Mesendoderm (in vitro differentiated cells): ENCODE measurements at regions not wholly inside any gene's neighbourhood (a gene's known extent, or its start where the extent isn't known, plus 50 kb on each side); places are given as distances from the start of the nearest gene placed in this dataset.

Source experiments
- DNase-seq: peaks from one replicate; pipeline ENCODE4 v3.0.0; 2013
- H2AK5ac ChIP-seq: 2 replicates; pipeline ENCODE4 v1.6.1; 2013; ENCODE audit warnings: low read length, inconsistent platforms
- H2BK120ac ChIP-seq: 2 replicates; pipeline ENCODE4 v1.6.1; 2013; ENCODE audit warnings: low read depth, mild to moderate bottlenecking, low read length, moderate library complexity, mixed read lengths
- H2BK15ac ChIP-seq: replicated peaks from 2 replicates; pipeline ENCODE4 v1.6.1; 2013; ENCODE audit warnings: low read depth, mild to moderate bottlenecking, moderate library complexity
- H2BK5ac ChIP-seq: 2 replicates; pipeline ENCODE4 v1.6.1; 2013; ENCODE audit warnings: low read length, inconsistent platforms
- H3K18ac ChIP-seq: 2 replicates; pipeline ENCODE4 v1.6.1; 2013; ENCODE audit warnings: mild to moderate bottlenecking, low read length, mixed read lengths
- H3K23ac ChIP-seq: one replicate; pipeline ENCODE4 v1.6.1; 2013; ENCODE audit warnings: low read length
- H3K27ac ChIP-seq: 2 replicates; pipeline ENCODE4 v1.5.1; 2013; ENCODE audit warnings: low read depth, mild to moderate bottlenecking, inconsistent platforms, low read length, moderate library complexity
- H3K27me3 ChIP-seq: 2 replicates; pipeline ENCODE4 v1.6.1; 2013; ENCODE audit warnings: low read length, control low read depth, mild to moderate bottlenecking, inconsistent platforms; ENCODE audit not compliant: insufficient read depth, poor library complexity
- H3K36me3 ChIP-seq: 2 replicates; pipeline ENCODE4 v1.6.1; 2013; ENCODE audit warnings: low read length, inconsistent platforms; ENCODE audit not compliant: control insufficient read depth, insufficient read depth
- H3K4ac ChIP-seq: one replicate; pipeline ENCODE4 v1.6.1; 2013; ENCODE audit warnings: low read depth, mild to moderate bottlenecking, low read length, moderate library complexity
- H3K4me1 ChIP-seq: 2 replicates; pipeline ENCODE4 v1.6.1; 2013; ENCODE audit warnings: low read depth, low read length, inconsistent platforms; ENCODE audit not compliant: control insufficient read depth
- H3K4me2 ChIP-seq: 2 replicates; pipeline ENCODE4 v1.6.1; 2013; ENCODE audit warnings: low read length
- H3K4me3 ChIP-seq: 2 replicates; pipeline ENCODE4 v1.5.1; 2013; ENCODE audit warnings: mild to moderate bottlenecking, low read length
- H3K56ac ChIP-seq: one replicate; pipeline ENCODE4 v1.6.1; 2013; ENCODE audit warnings: low read length
- H3K79me1 ChIP-seq: 2 replicates; pipeline ENCODE4 v1.6.1; 2013; ENCODE audit warnings: low read length, inconsistent platforms
- H3K79me2 ChIP-seq: 2 replicates; pipeline ENCODE4 v1.6.1; 2013; ENCODE audit warnings: mild to moderate bottlenecking, low read length; ENCODE audit not compliant: control insufficient read depth, insufficient read depth
- H3K9ac ChIP-seq: 2 replicates; pipeline ENCODE4 v1.6.1; 2013; ENCODE audit warnings: low read length, inconsistent platforms
- H4K5ac ChIP-seq: one replicate; pipeline ENCODE4 v1.6.1; 2013; ENCODE audit warnings: low read length
- H4K8ac ChIP-seq: one replicate; pipeline ENCODE4 v1.6.1; 2013; ENCODE audit warnings: low read depth, mild to moderate bottlenecking, control low read depth, low read length, moderate library complexity
- WGBS: extraction: QIAGEN DNeasy Blood & Tissue Kit; methylation state at CpG from one replicate; pipeline ENCODE4 v1.1.7; 2013; ENCODE audit warnings: low lambda C conversion rate, missing lambda C conversion rate; ENCODE audit not compliant: insufficient coverage; ENCODE audit errors: extremely low coverage; 5-methylcytosine and 5-hydroxymethylcytosine counted together

DNA sequence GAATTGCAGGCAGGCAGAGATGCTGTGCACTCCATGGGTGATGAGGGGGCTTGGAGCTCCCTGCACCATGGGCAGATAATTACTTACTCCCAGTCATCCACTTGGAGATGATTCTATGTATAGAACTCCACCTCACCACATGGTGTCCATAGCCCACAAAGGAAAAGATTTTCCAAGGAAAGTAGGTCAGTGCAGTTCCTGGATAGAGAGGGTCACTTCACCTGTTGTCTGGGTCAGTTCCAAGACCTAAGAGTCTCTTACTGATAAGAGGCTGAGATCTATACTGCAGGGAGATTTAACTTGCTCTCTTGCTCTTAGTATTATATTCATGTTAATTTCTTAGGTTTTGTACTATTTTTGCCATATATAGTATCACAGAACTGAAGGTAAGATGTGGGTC is 113.9 kb upstream of the BRINP1 start:
- H3K4me3 ChIP-seq = no peak overlapping the region
- H4K8ac ChIP-seq = no peak overlapping the region
- no peaks in the 10 kb centered on the region for H3K27me3 ChIP-seq

DNA sequence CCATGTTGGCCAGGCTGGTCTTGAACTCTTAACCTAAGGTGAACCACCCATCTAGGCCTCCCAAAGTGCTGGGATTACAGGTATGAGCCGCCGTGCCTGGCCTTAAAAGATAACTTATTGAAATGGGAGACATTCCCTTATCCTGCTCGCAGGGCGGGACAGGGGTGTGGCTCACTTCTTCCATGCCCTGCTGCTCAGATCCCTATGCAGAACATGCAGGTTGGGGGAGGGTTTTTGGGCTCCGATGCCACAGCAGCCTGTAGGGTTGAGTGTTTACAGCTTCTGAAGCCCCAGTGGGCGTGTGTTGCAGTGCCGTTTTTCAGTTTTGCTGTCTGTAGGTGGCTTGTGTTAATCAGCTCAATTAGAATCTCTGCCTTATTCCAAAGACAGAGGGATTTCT is 108.0 kb upstream of the BRINP1 start:
- no peak overlapping the region for H2BK15ac ChIP-seq
- H2AK5ac ChIP-seq = no peak overlapping the region
- no CpG with 5 or more reads among the region's 7 CpGs for WGBS
- H3K4ac ChIP-seq = no peak overlapping the region
- no peak overlapping the region for H3K4me2 ChIP-seq
- no peak overlapping the region for H2BK5ac ChIP-seq
- H3K4me3 ChIP-seq = no peak overlapping the region
- H3K27ac ChIP-seq = no peak overlapping the region
- no peak overlapping the region for H3K9ac ChIP-seq
- no peaks in the 10 kb centered on the region for H3K79me1 ChIP-seq
- no peaks in the 10 kb centered on the region for H3K79me2 ChIP-seq
- no peak overlapping the region for H3K18ac ChIP-seq
- no peak overlapping the region for H4K5ac ChIP-seq
- no peak overlapping the region for H4K8ac ChIP-seq
- H3K56ac ChIP-seq = no peak overlapping the region
- peak; percentile 4 for DNase-seq
- no peaks in the 10 kb centered on the region for H3K4me1 ChIP-seq
- H3K27me3 ChIP-seq = no peaks in the 10 kb centered on the region
- H3K23ac ChIP-seq = no peak overlapping the region
- no peaks in the 10 kb centered on the region for H3K36me3 ChIP-seq
- H2BK120ac ChIP-seq = no peak overlapping the region

More for the DNA sequence above, 113.9 kb upstream of the BRINP1 start:
- no peaks in the 10 kb centered on the region for H3K79me2 ChIP-seq
- no peak overlapping the region for H3K23ac ChIP-seq
- no peak overlapping the region for H3K4ac ChIP-seq
- H3K79me1 ChIP-seq = no peaks in the 10 kb centered on the region
- H3K27ac ChIP-seq = no peak overlapping the region
- H2BK120ac ChIP-seq = no peak overlapping the region
- no peak overlapping the region for H3K4me2 ChIP-seq
- H2BK15ac ChIP-seq = no peak overlapping the region
- no peak overlapping the region for H3K18ac ChIP-seq
- no peaks in the 10 kb centered on the region for H3K4me1 ChIP-seq
- H3K36me3 ChIP-seq = no peaks in the 10 kb centered on the region
- no peak overlapping the region for H4K5ac ChIP-seq
- no peak overlapping the region for H3K9ac ChIP-seq
- no peak for DNase-seq
- H3K56ac ChIP-seq = no peak overlapping the region
- no peak overlapping the region for H2AK5ac ChIP-seq
- H2BK5ac ChIP-seq = no peak overlapping the region

DNA sequence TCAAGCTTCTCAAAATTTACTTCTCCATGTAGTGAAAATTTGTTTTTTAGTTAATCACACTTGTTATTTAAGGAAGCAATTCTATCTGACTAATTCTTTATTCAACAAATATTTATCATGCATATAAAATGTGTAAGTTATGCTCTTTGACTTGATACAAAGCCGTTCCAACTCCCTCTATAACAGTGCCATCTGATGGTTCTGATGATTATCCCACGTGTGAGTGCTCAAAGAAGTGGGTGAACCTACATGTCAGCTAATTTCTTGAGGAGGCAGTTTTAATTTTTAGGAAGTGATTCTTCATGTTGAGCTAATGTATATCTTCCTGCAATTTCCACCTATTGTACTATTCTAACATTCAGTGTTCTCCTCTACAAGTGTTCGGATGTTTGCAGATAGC is 88.8 kb upstream of the BRINP1 start:
- H4K8ac ChIP-seq = no peak overlapping the region
- no peak overlapping the region for H2BK15ac ChIP-seq
- H2BK120ac ChIP-seq = no peak overlapping the region
- no peak overlapping the region for H3K18ac ChIP-seq
- H3K4ac ChIP-seq = no peak overlapping the region
- H3K79me2 ChIP-seq = no peaks in the 10 kb centered on the region
- no peak overlapping the region for H3K56ac ChIP-seq
- no peaks in the 10 kb centered on the region for H3K36me3 ChIP-seq
- no peak overlapping the region for H3K9ac ChIP-seq
- WGBS = no CpG with 5 or more reads among the region's 3 CpGs
- no peak overlapping the region for H3K4me3 ChIP-seq
- no peak overlapping the region for H4K5ac ChIP-seq
- no peaks in the 10 kb centered on the region for H3K4me1 ChIP-seq
- H2AK5ac ChIP-seq = no peak overlapping the region
- H3K27me3 ChIP-seq = no peaks in the 10 kb centered on the region
- H3K4me2 ChIP-seq = no peak overlapping the region
- no peaks in the 10 kb centered on the region for H3K79me1 ChIP-seq
- no peak overlapping the region for H3K27ac ChIP-seq
- no peak overlapping the region for H2BK5ac ChIP-seq
- no peak overlapping the region for H3K23ac ChIP-seq
- DNase-seq = no peak

DNA sequence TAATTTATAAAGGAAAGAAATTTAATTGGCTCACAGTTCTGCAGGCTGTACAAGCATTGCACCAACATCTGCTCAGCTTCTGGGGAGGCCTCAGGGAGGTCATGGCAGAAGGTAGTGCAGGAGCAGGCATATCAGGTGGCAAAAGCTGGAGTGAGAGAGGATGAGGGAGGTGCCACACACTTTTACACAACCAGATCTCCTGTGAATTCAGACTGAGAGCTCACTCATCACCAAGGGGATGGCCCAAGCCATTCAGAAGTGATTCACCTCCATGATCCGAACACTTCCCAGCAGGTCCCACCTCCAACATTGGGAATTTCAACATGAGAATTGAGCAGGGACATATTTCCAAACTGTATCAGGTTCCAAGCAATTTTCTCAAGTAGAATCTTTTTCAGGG is 84.7 kb upstream of the BRINP1 start:
- H3K9ac ChIP-seq = no peak overlapping the region
- H3K4me3 ChIP-seq = no peak overlapping the region
- H3K27ac ChIP-seq = no peak overlapping the region
- no peak for DNase-seq
- H3K79me2 ChIP-seq = no peaks in the 10 kb centered on the region
- H4K5ac ChIP-seq = no peak overlapping the region
- no peaks in the 10 kb centered on the region for H3K27me3 ChIP-seq
- H2BK15ac ChIP-seq = no peak overlapping the region
- H3K23ac ChIP-seq = no peak overlapping the region
- H2AK5ac ChIP-seq = no peak overlapping the region
- H2BK120ac ChIP-seq = no peak overlapping the region
- H3K36me3 ChIP-seq = no peaks in the 10 kb centered on the region
- no peaks in the 10 kb centered on the region for H3K79me1 ChIP-seq
- H3K4ac ChIP-seq = no peak overlapping the region
- no peak overlapping the region for H4K8ac ChIP-seq
- H2BK5ac ChIP-seq = no peak overlapping the region
- H3K4me2 ChIP-seq = no peak overlapping the region
- H3K56ac ChIP-seq = no peak overlapping the region
- H3K18ac ChIP-seq = no peak overlapping the region
- no peaks in the 10 kb centered on the region for H3K4me1 ChIP-seq
- WGBS = no CpG with 5 or more reads among the region's 1 CpG

DNA sequence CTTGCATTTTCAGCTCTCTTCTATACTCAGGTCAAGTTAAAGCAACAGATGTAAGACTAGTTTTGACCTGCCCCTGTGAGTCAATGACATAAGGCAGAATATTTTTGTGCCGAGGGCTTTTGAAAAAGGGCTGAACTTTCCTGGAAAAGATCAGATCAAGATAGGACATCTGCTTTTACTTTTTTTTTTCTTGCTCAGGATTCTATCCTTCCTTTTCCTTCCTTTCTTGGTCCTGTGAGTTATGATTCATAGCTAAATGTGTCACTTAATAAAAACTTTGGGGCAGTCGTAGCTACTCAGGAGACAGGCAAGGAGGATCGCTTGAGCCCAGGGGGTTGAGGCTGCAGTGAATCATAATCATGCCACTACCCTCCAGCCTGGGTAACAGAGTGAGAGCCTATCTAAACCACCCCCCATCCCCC is 84.3 kb upstream of the BRINP1 start:
- H3K79me1 ChIP-seq = no peaks in the 10 kb centered on the region
- H4K5ac ChIP-seq = no peak overlapping the region
- no peak overlapping the region for H3K18ac ChIP-seq
- H3K9ac ChIP-seq = no peak overlapping the region
- H3K56ac ChIP-seq = no peak overlapping the region
- H2AK5ac ChIP-seq = no peak overlapping the region
- WGBS = no CpG with 5 or more reads among the region's 3 CpGs
- no peaks in the 10 kb centered on the region for H3K4me1 ChIP-seq
- no peaks in the 10 kb centered on the region for H3K36me3 ChIP-seq
- DNase-seq = no peak
- no peak overlapping the region for H2BK15ac ChIP-seq
- no peak overlapping the region for H3K4ac ChIP-seq
- no peak overlapping the region for H3K4me2 ChIP-seq
- H3K27me3 ChIP-seq = no peaks in the 10 kb centered on the region
- H2BK5ac ChIP-seq = no peak overlapping the region
- no peak overlapping the region for H3K23ac ChIP-seq
- no peak overlapping the region for H3K27ac ChIP-seq
- no peak overlapping the region for H4K8ac ChIP-seq
- no peak overlapping the region for H3K4me3 ChIP-seq
- H3K79me2 ChIP-seq = no peaks in the 10 kb centered on the region
- no peak overlapping the region for H2BK120ac ChIP-seq

DNA sequence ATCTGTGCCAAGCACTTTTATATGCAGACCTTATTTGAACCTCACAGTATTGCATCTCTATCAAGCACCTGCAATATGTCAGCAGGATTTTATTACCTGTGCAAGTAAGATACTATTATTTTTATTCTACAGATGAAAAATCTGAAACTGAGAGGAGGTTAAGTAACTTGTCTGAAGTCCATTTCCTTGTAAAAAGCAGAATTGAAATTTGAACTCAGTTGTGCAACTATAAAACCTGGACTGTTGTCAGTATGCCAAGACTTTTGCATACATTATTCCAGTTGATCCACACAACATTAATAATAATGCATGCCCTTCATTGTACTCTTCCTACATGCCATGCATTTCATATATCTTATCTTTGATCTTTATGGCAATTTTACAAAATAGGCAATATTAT is 82.2 kb upstream of the BRINP1 start:
- no peak overlapping the region for H2BK15ac ChIP-seq
- no peak overlapping the region for H4K5ac ChIP-seq
- H3K23ac ChIP-seq = no peak overlapping the region
- no peak overlapping the region for H3K27ac ChIP-seq
- no peaks in the 10 kb centered on the region for H3K4me1 ChIP-seq
- H3K4me3 ChIP-seq = no peak overlapping the region
- no peak overlapping the region for H3K18ac ChIP-seq
- H3K27me3 ChIP-seq = no peaks in the 10 kb centered on the region
- no peak overlapping the region for H3K9ac ChIP-seq
- no peak overlapping the region for H3K56ac ChIP-seq
- no peaks in the 10 kb centered on the region for H3K79me1 ChIP-seq
- H2AK5ac ChIP-seq = no peak overlapping the region
- no peak overlapping the region for H3K4me2 ChIP-seq
- no peaks in the 10 kb centered on the region for H3K79me2 ChIP-seq
- H2BK5ac ChIP-seq = no peak overlapping the region
- H2BK120ac ChIP-seq = no peak overlapping the region
- no peaks in the 10 kb centered on the region for H3K36me3 ChIP-seq
- H3K4ac ChIP-seq = no peak overlapping the region
- no peak overlapping the region for H4K8ac ChIP-seq
- no peak for DNase-seq
